ENCODE measurements at regions not wholly inside any gene's neighbourhood (a gene's known extent, or its start where the extent isn't known, plus 50 kb on each side); places are given as distances from the start of the nearest gene placed in this dataset.
A peak's percentile ranks its signal among the peaks of the same experiment; 100 is the strongest.

- Histone ChIP-seq H3K4me2 (ENCODE audit: low read length) (no peak overlapping the region), H3K27ac (ENCODE audit: low read depth, low read length, poor library complexity, severe bottlenecking) (no peak overlapping the region)
These were observed 147.0 kb upstream of the SLCO3A1 start for GRCh38 chr15:91706322-91707032.

GRCh38 chr15:91710080-91710698 is 143.3 kb upstream of the SLCO3A1 start:
- Histone ChIP-seq H2AFZ (ENCODE audit: low read length) (no peak overlapping the region), H3F3A (ENCODE audit: insufficient read depth, low read length) (no peaks in the 10 kb centered on the region), H3K4me1 (ENCODE audit: insufficient read depth, low read length, severe bottlenecking) (no peaks in the 10 kb centered on the region), H3K4me2 (ENCODE audit: low read length) (no peak overlapping the region), H3K79me2 (ENCODE audit: insufficient read depth, low read length) (no peaks in the 10 kb centered on the region), H3K4me3 (ENCODE audit: low read depth, low read length, poor library complexity, severe bottlenecking) (no peak overlapping the region), H4K20me1 (ENCODE audit: insufficient read depth, low read length) (no peaks in the 10 kb centered on the region), H3K9ac (ENCODE audit: low read length) (no peak overlapping the region), H3K27me3 (ENCODE audit: insufficient read depth, low read length) (no peaks in the 10 kb centered on the region), H3K9me2 (ENCODE audit: low read depth, low read length) (no peaks in the 10 kb centered on the region), H3K9me3 (ENCODE audit: low read length) (no peaks in the 10 kb centered on the region), H3K27ac (ENCODE audit: low read depth, low read length, poor library complexity, severe bottlenecking) (no peak overlapping the region), H3K36me3 (ENCODE audit: insufficient read depth, low read length) (no peaks in the 10 kb centered on the region)
- TF ChIP-seq EZH2 (IDR thresholded peaks at IDR 0.05; ENCODE audit: borderline replicate concordance, low read length) (no peak), CTCF (IDR thresholded peaks at IDR 0.05; ENCODE audit: low read length) (no peak)

More at GRCh38 chr15:91706322-91707032, 147.0 kb upstream of the SLCO3A1 start:
- Histone ChIP-seq H3K9me2 (ENCODE audit: low read depth, low read length) (no peaks in the 10 kb centered on the region), H3K36me3 (ENCODE audit: insufficient read depth, low read length) (no peaks in the 10 kb centered on the region), H3K4me3 (ENCODE audit: low read depth, low read length, poor library complexity, severe bottlenecking) (no peak overlapping the region), H3F3A (ENCODE audit: insufficient read depth, low read length) (no peaks in the 10 kb centered on the region), H3K9me3 (ENCODE audit: low read length) (no peaks in the 10 kb centered on the region), H3K4me1 (ENCODE audit: insufficient read depth, low read length, severe bottlenecking) (no peaks in the 10 kb centered on the region), H3K79me2 (ENCODE audit: insufficient read depth, low read length) (no peaks in the 10 kb centered on the region), H2AFZ (ENCODE audit: low read length) (no peak overlapping the region), H3K9ac (ENCODE audit: low read length) (no peak overlapping the region), H4K20me1 (ENCODE audit: insufficient read depth, low read length) (no peaks in the 10 kb centered on the region), H3K27me3 (ENCODE audit: insufficient read depth, low read length) (no peaks in the 10 kb centered on the region)
- TF ChIP-seq CTCF (IDR thresholded peaks at IDR 0.05; ENCODE audit: low read length) (peak; percentile 90), EZH2 (IDR thresholded peaks at IDR 0.05; ENCODE audit: borderline replicate concordance, low read length) (no peak)

GRCh38 chr15:91711384-91712033 is 142.0 kb upstream of the SLCO3A1 start:
- TF ChIP-seq EZH2 (IDR thresholded peaks at IDR 0.05; ENCODE audit: borderline replicate concordance, low read length) (no peak), CTCF (IDR thresholded peaks at IDR 0.05; ENCODE audit: low read length) (no peak)
- no peaks in the 10 kb centered on the region for H3K27me3 ChIP-seq (ENCODE audit: insufficient read depth, low read length)
- H4K20me1 ChIP-seq (ENCODE audit: insufficient read depth, low read length), result no peaks in the 10 kb centered on the region

More at GRCh38 chr15:91711384-91712033, 142.0 kb upstream of the SLCO3A1 start:
- Histone ChIP-seq H3K4me3 (ENCODE audit: low read depth, low read length, poor library complexity, severe bottlenecking) (no peak overlapping the region), H3K9ac (ENCODE audit: low read length) (no peak overlapping the region), H3F3A (ENCODE audit: insufficient read depth, low read length) (no peaks in the 10 kb centered on the region), H3K36me3 (ENCODE audit: insufficient read depth, low read length) (no peaks in the 10 kb centered on the region), H2AFZ (ENCODE audit: low read length) (no peak overlapping the region), H3K27ac (ENCODE audit: low read depth, low read length, poor library complexity, severe bottlenecking) (no peak overlapping the region), H3K4me1 (ENCODE audit: insufficient read depth, low read length, severe bottlenecking) (no peaks in the 10 kb centered on the region), H3K79me2 (ENCODE audit: insufficient read depth, low read length) (no peaks in the 10 kb centered on the region), H3K9me2 (ENCODE audit: low read depth, low read length) (no peaks in the 10 kb centered on the region), H3K4me2 (ENCODE audit: low read length) (no peak overlapping the region), H3K9me3 (ENCODE audit: low read length) (no peaks in the 10 kb centered on the region)
